ENCODE measurements at regions not wholly inside any gene's neighbourhood (a gene's known extent, or its start where the extent isn't known, plus 50 kb on each side); places are given as distances from the start of the nearest gene placed in this dataset.

DNA sequence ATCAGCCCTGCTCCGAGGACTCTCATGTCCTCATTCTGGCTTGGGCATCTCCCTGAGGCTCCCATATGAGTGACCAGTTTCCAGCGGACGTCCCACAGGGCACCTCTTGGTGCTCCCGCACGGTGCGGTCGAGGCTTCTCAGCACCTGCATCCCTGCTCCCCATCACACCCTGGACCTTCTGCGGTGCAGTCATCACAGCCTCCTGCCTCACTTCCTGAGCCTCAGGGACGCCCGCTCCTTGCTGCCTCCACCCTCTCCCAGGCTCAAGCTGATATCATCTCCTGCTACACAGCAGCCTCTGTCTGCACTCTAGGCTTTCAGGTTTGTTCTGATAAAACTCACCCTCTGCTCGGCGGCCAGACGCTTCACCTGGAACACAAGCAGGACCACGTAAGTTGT is 185.0 kb downstream of the TMEM18 start:
- Histone ChIP-seq H3K4me3 (ENCODE audit: low read depth in 2 of 2, low read length in 1 of 2) (no peak overlapping the region), H3K9me2 (no peaks in the 10 kb centered on the region), H2AFZ (ENCODE audit: low read depth) (no peak overlapping the region), H3K27ac (ENCODE audit: low read depth in 2 of 2, low read length in 1 of 2) (no peak overlapping the region), H3K4me1 (ENCODE audit: control insufficient read depth in 1 of 2, insufficient read depth in 2 of 2, low read depth in 1 of 2, low read length in 1 of 2) (peaks cover 0 to 13% of the 10 kb centered on the region in 2 experiments; a peak in 1 of 4 replicates), H3K36me3 (replicated peaks in 1 of 2; ENCODE audit: control insufficient read depth in 1 of 2, insufficient read depth in 2 of 2, low read length in 1 of 2) (no peaks in the 10 kb centered on the region), H4K20me1 (ENCODE audit: insufficient read depth) (no peaks in the 10 kb centered on the region), H3K4me2 (no peak overlapping the region), H3K9me3 (no peaks in the 10 kb centered on the region), H3K79me2 (ENCODE audit: insufficient read depth) (no peaks in the 10 kb centered on the region), H3K9ac (no peak overlapping the region), H3K27me3 (ENCODE audit: insufficient read depth) (no peaks in the 10 kb centered on the region), H3F3A (replicated peaks; ENCODE audit: insufficient read depth) (no peaks in the 10 kb centered on the region)
- peak; percentile 60 for DNase-seq
- ChIA-PET POLR2A (no interaction called here), CTCF (interaction anchor here (1.2 to 1.5 kb wide), 3 partner anchors 9 to 37 kb away, joined by 3 to 5 read pairs (median 4); no protein-coding TSS in a partner anchor)
- 49% methylated on average over 14 of the region's 14 CpGs for WGBS (ENCODE audit: low lambda C conversion rate)
- peak; percentile 61 for TF ChIP-seq GATA2 (CRISPR knock-in tag; IDR thresholded peaks at IDR 0.05)
- TF ChIP-seq CHD2 (IDR thresholded peaks at IDR 0.05; ENCODE audit: low read length, partially characterized antibody): no peak
- TF ChIP-seq JUND (IDR thresholded peaks at IDR 0.05): no peak

GRCh38 chr2:489838-490237 is 187.4 kb downstream of the TMEM18 start:
- Histone ChIP-seq H3K4me3 (ENCODE audit: low read depth in 2 of 2, low read length in 1 of 2) (no peak overlapping the region), H3K27me3 (ENCODE audit: insufficient read depth) (no peaks in the 10 kb centered on the region), H3K27ac (ENCODE audit: low read depth in 2 of 2, low read length in 1 of 2) (no peak overlapping the region), H3K4me1 (ENCODE audit: control insufficient read depth in 1 of 2, insufficient read depth in 2 of 2, low read depth in 1 of 2, low read length in 1 of 2) (peaks cover 0 to 9% of the 10 kb centered on the region in 2 experiments; a peak in 1 of 4 replicates), H3K4me2 (no peak overlapping the region), H3K9me3 (no peaks in the 10 kb centered on the region), H2AFZ (ENCODE audit: low read depth) (no peak overlapping the region), H4K20me1 (ENCODE audit: insufficient read depth) (no peaks in the 10 kb centered on the region), H3K9me2 (no peaks in the 10 kb centered on the region), H3K79me2 (ENCODE audit: insufficient read depth) (no peaks in the 10 kb centered on the region), H3K9ac (no peak overlapping the region), H3F3A (replicated peaks; ENCODE audit: insufficient read depth) (no peaks in the 10 kb centered on the region), H3K36me3 (replicated peaks in 1 of 2; ENCODE audit: control insufficient read depth in 1 of 2, insufficient read depth in 2 of 2, low read length in 1 of 2) (no peaks in the 10 kb centered on the region)
- WGBS (ENCODE audit: low lambda C conversion rate): 53% methylated on average over 12 of the region's 12 CpGs
- DNase-seq: no peak
- no peak for TF ChIP-seq MEF2A (IDR thresholded peaks at IDR 0.05; ENCODE audit: borderline replicate concordance, low read depth)
- TF ChIP-seq YY1 (IDR thresholded peaks at IDR 0.05; ENCODE audit: low read depth): no peak
- TF ChIP-seq, protein P1, sequence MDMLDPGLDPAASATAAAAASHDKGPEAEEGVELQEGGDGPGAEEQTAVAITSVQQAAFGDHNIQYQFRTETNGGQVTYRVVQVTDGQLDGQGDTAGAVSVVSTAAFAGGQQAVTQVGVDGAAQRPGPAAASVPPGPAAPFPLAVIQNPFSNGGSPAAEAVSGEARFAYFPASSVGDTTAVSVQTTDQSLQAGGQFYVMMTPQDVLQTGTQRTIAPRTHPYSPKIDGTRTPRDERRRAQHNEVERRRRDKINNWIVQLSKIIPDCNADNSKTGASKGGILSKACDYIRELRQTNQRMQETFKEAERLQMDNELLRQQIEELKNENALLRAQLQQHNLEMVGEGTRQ (IDR thresholded peaks at IDR 0.05; ENCODE audit: borderline replicate concordance, low read depth, low read length): no peak
- no peak for TF ChIP-seq EP300 (IDR thresholded peaks at IDR 0.05; ENCODE audit: borderline replicate concordance in 1 of 2, low read depth in 1 of 2, low read length in 1 of 2)
- no peak for TF ChIP-seq TCF12 (IDR thresholded peaks at IDR 0.05)
- TF ChIP-seq POLR2AphosphoS5 (IDR thresholded peaks at IDR 0.05; ENCODE audit: low read depth, low read length): no peak
- no peak for TF ChIP-seq USF1 (IDR thresholded peaks at IDR 0.05; ENCODE audit: borderline replicate concordance, low read depth)
- TF ChIP-seq MAX (IDR thresholded peaks at IDR 0.05; ENCODE audit: low read depth): no peak
- TF ChIP-seq, protein P2, sequence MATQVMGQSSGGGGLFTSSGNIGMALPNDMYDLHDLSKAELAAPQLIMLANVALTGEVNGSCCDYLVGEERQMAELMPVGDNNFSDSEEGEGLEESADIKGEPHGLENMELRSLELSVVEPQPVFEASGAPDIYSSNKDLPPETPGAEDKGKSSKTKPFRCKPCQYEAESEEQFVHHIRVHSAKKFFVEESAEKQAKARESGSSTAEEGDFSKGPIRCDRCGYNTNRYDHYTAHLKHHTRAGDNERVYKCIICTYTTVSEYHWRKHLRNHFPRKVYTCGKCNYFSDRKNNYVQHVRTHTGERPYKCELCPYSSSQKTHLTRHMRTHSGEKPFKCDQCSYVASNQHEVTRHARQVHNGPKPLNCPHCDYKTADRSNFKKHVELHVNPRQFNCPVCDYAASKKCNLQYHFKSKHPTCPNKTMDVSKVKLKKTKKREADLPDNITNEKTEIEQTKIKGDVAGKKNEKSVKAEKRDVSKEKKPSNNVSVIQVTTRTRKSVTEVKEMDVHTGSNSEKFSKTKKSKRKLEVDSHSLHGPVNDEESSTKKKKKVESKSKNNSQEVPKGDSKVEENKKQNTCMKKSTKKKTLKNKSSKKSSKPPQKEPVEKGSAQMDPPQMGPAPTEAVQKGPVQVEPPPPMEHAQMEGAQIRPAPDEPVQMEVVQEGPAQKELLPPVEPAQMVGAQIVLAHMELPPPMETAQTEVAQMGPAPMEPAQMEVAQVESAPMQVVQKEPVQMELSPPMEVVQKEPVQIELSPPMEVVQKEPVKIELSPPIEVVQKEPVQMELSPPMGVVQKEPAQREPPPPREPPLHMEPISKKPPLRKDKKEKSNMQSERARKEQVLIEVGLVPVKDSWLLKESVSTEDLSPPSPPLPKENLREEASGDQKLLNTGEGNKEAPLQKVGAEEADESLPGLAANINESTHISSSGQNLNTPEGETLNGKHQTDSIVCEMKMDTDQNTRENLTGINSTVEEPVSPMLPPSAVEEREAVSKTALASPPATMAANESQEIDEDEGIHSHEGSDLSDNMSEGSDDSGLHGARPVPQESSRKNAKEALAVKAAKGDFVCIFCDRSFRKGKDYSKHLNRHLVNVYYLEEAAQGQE (IDR thresholded peaks at IDR 0.05; ENCODE audit: low read depth, low read length): no peak
- TF ChIP-seq ZBTB33 (IDR thresholded peaks at IDR 0.05; ENCODE audit: borderline replicate concordance, low read depth): no peak
- no peak for TF ChIP-seq RXRA (IDR thresholded peaks at IDR 0.05; ENCODE audit: borderline replicate concordance, low read depth)
- no peak for TF ChIP-seq RAD21 (IDR thresholded peaks at IDR 0.05; ENCODE audit: low read length)
- TF ChIP-seq, protein P3, sequence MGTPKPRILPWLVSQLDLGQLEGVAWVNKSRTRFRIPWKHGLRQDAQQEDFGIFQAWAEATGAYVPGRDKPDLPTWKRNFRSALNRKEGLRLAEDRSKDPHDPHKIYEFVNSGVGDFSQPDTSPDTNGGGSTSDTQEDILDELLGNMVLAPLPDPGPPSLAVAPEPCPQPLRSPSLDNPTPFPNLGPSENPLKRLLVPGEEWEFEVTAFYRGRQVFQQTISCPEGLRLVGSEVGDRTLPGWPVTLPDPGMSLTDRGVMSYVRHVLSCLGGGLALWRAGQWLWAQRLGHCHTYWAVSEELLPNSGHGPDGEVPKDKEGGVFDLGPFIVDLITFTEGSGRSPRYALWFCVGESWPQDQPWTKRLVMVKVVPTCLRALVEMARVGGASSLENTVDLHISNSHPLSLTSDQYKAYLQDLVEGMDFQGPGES (IDR thresholded peaks at IDR 0.05; ENCODE audit: low read depth, low read length): no peak
- TF ChIP-seq GATA2 (CRISPR knock-in tag; IDR thresholded peaks at IDR 0.05): no peak
- TF ChIP-seq RCOR1 (IDR thresholded peaks at IDR 0.05; ENCODE audit: low read length): no peak
- TF ChIP-seq MXI1 (IDR thresholded peaks at IDR 0.05; ENCODE audit: low read depth, low read length): no peak
- TF ChIP-seq JUND (IDR thresholded peaks at IDR 0.05): no peak
- TF ChIP-seq RFX5 (IDR thresholded peaks at IDR 0.05; ENCODE audit: low read length): no peak
- no peak for TF ChIP-seq NFIC (IDR thresholded peaks at IDR 0.05; ENCODE audit: borderline replicate concordance)
- CTCF ChIA-PET: interaction anchor here (1.2 to 2.0 kb wide), 3 partner anchors 10 to 40 kb away, joined by 3 to 8 read pairs (median 5); no protein-coding TSS in a partner anchor
- POLR2A ChIA-PET: interaction anchor here (0.6 kb wide), 1 partner anchor 10 kb away, joined by 3 read pairs; no protein-coding TSS in a partner anchor
